Fibroblast of lung (primary cell): ENCODE measurements at regions not wholly inside any gene's neighbourhood (a gene's known extent, or its start where the extent isn't known, plus 50 kb on each side); places are given as distances from the start of the nearest gene placed in this dataset.

Experiments used
- EZH2 ChIP-seq: IDR thresholded peaks from 2 replicates; pipeline ENCODE4 v1.5.1; 2012; ENCODE audit warnings: low read length, control low read depth, mild to moderate bottlenecking; ENCODE audit errors: missing control alignments
- TF ChIP-seq, protein P1 (sequence below), 2 donors: IDR thresholded peaks in 1 of 2; conservative IDR thresholded peaks in 1 of 2; 1 replicate in 1 of 2; 2 replicates in 1 of 2; pipeline ENCODE4 v1.5.1; 2011 to 2012; ENCODE audit warnings: low read length in 2 of 2, control low read depth in 1 of 2, inconsistent platforms in 1 of 2, low read depth in 1 of 2, mild to moderate bottlenecking in 1 of 2

DNA sequence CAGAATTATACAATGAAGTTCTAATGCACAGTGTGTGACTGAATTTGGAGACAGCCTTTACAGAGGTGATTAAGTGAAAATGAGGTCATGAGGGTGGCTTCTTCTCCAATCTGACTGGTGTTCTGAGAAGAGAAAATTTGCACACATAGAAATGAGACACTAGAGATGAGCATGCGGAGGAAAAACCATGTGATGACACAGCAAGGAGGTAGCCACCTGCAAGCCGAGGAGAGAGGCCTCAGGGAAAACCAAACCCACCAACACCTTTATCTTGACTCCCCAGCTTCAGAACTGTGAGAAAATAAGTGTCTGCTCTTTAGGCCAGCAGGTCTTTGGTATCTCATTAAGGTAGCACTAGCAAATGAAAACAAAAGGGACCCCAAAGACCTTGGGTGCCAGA lies 93.2 kb downstream of the GGTLC2 start:
- TF ChIP-seq, protein P1, sequence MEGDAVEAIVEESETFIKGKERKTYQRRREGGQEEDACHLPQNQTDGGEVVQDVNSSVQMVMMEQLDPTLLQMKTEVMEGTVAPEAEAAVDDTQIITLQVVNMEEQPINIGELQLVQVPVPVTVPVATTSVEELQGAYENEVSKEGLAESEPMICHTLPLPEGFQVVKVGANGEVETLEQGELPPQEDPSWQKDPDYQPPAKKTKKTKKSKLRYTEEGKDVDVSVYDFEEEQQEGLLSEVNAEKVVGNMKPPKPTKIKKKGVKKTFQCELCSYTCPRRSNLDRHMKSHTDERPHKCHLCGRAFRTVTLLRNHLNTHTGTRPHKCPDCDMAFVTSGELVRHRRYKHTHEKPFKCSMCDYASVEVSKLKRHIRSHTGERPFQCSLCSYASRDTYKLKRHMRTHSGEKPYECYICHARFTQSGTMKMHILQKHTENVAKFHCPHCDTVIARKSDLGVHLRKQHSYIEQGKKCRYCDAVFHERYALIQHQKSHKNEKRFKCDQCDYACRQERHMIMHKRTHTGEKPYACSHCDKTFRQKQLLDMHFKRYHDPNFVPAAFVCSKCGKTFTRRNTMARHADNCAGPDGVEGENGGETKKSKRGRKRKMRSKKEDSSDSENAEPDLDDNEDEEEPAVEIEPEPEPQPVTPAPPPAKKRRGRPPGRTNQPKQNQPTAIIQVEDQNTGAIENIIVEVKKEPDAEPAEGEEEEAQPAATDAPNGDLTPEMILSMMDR (conservative IDR thresholded peaks at IDR 0.05 in 1 of 2, IDR thresholded peaks at IDR 0.05 in 1 of 2; ENCODE audit: low read depth in 1 of 2, low read length in 2 of 2) = no peak
- no peak for TF ChIP-seq EZH2
